Astrocyte (in vitro differentiated cells and primary cell): ENCODE measurements at regions not wholly inside any gene's neighbourhood (a gene's known extent, or its start where the extent isn't known, plus 50 kb on each side); places are given as distances from the start of the nearest gene placed in this dataset.
A peak's percentile ranks its signal among the peaks of the same experiment; 100 is the strongest.

ENCODE experiments used
- DNase-seq: peaks from one replicate; pipeline ENCODE4 v3.0.0-alpha.2; 2010; ENCODE audit warnings: low read depth
- FAIRE-seq: peaks from 2 replicates; lab custom pipeline; 2011; peaks lifted over from hg19 to GRCh38; lab: Jason Lieb, UNC
- H2AFZ ChIP-seq: 2 replicates; pipeline ENCODE4 v1.6.0; 2012; ENCODE audit warnings: low read depth, low read length, inconsistent platforms
- H3K27ac ChIP-seq: 2 replicates; pipeline ENCODE4 v1.5.1; 2011; ENCODE audit warnings: low read depth, low read length, inconsistent platforms
- H3K27me3 ChIP-seq: 2 replicates; pipeline ENCODE4 v1.6.0; 2011; ENCODE audit warnings: low read length, inconsistent platforms; ENCODE audit not compliant: insufficient read depth
- H3K36me3 ChIP-seq: 2 replicates; pipeline ENCODE4 v1.5.1; 2011; ENCODE audit warnings: low read length, inconsistent platforms; ENCODE audit not compliant: insufficient read depth
- H3K4me1 ChIP-seq: 2 replicates; pipeline ENCODE4 v1.5.1; 2011; ENCODE audit warnings: low read length, inconsistent platforms; ENCODE audit not compliant: insufficient read depth
- H3K4me2 ChIP-seq: 2 replicates; pipeline ENCODE4 v1.6.0; 2012; ENCODE audit warnings: low read length, inconsistent platforms
- H3K4me3 ChIP-seq: 2 replicates; pipeline ENCODE4 v1.5.1; 2011; ENCODE audit warnings: low read depth, mild to moderate bottlenecking, low read length, inconsistent platforms; ENCODE audit not compliant: insufficient read depth
- H3K79me2 ChIP-seq: 2 replicates; pipeline ENCODE4 v1.6.0; 2012; ENCODE audit warnings: mild to moderate bottlenecking, low read length, inconsistent platforms; ENCODE audit not compliant: insufficient read depth
- H3K9ac ChIP-seq: 2 replicates; pipeline ENCODE4 v1.6.0; 2012; ENCODE audit warnings: mild to moderate bottlenecking, low read length, inconsistent platforms
- H3K9me3 ChIP-seq: 2 replicates; pipeline ENCODE4 v1.5.1; 2012; ENCODE audit warnings: low read depth, mild to moderate bottlenecking, low read length, inconsistent platforms; ENCODE audit not compliant: insufficient read depth
- H4K20me1 ChIP-seq: 2 replicates; pipeline ENCODE4 v1.6.0; 2012; ENCODE audit warnings: low read length, inconsistent platforms; ENCODE audit not compliant: insufficient read depth
- H3K27ac Mint-ChIP-seq: one replicate; pipeline ENCODE4 v1.8.0; 2021; ENCODE audit warnings: mild to moderate bottlenecking, mixed read lengths; ENCODE audit not compliant: unreplicated experiment
- H3K27me3 Mint-ChIP-seq: one replicate; pipeline ENCODE4 v1.8.0; 2021; ENCODE audit warnings: low read depth, mixed read lengths; ENCODE audit not compliant: unreplicated experiment
- H3K36me3 Mint-ChIP-seq: one replicate; pipeline ENCODE4 v1.8.0; 2021; ENCODE audit warnings: low read depth, mixed read lengths; ENCODE audit not compliant: unreplicated experiment
- H3K4me1 Mint-ChIP-seq: one replicate; pipeline ENCODE4 v1.8.0; 2021; ENCODE audit warnings: low read depth, mixed read lengths; ENCODE audit not compliant: unreplicated experiment
- H3K4me3 Mint-ChIP-seq: one replicate; pipeline ENCODE4 v1.8.0; 2021; ENCODE audit warnings: mild to moderate bottlenecking, moderate library complexity, mixed read lengths; ENCODE audit not compliant: unreplicated experiment
- H3K9me3 Mint-ChIP-seq: one replicate; pipeline ENCODE4 v1.8.0; 2021; ENCODE audit warnings: mild to moderate bottlenecking, mixed read lengths; ENCODE audit not compliant: unreplicated experiment
- EZH2 ChIP-seq: IDR thresholded peaks from 2 replicates; pipeline ENCODE4 v1.6.1; 2012; ENCODE audit warnings: mild to moderate bottlenecking, low read length, inconsistent platforms; ENCODE audit not compliant: insufficient read depth
- TF ChIP-seq, protein P1 (sequence below): IDR thresholded peaks from 2 replicates; pipeline ENCODE4 v1.5.1; 2011; ENCODE audit warnings: low read depth, mild to moderate bottlenecking, inconsistent platforms, low read length, moderate library complexity; ENCODE audit not compliant: insufficient read depth

DNA sequence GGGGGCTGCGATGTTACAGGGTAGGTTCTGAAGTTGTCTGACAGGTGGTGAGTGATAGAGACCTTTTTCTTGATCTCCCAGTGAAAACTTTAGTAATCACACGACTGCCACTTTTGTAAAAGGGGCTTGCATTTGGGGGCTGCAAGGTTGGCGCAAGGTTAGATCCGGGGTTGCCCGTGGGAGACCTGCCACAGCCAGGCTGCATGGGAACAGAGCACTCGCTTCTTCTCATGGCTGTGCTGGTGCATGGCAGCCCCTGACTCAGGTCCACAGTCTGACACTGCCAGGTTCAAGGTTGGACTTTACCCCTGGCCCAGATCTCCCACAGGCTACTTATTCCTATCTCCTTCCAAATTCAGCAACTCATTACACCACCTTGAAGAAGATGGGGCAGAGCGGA, 1190.4 kb downstream of the UQCRFS1 start:
- Histone ChIP-seq H3K27me3 (no peaks in the 10 kb centered on the region), H3K79me2 (no peaks in the 10 kb centered on the region), H3K4me3 (no peak overlapping the region), H3K4me2 (peak overlapping the region; percentile 41), H3K4me1 (peaks cover 4% of the 10 kb centered on the region), H2AFZ (no peak overlapping the region), H4K20me1 (no peaks in the 10 kb centered on the region), H3K9me3 (no peaks in the 10 kb centered on the region), H3K36me3 (no peaks in the 10 kb centered on the region), H3K27ac (peak overlapping the region; percentile 55), H3K9ac (peak overlapping the region; percentile 59)
- H3K4me3 Mint-ChIP-seq = no peak overlapping the region
- H3K36me3 Mint-ChIP-seq = no peaks in the 10 kb centered on the region
- no peak for TF ChIP-seq EZH2
- TF ChIP-seq, protein P1, sequence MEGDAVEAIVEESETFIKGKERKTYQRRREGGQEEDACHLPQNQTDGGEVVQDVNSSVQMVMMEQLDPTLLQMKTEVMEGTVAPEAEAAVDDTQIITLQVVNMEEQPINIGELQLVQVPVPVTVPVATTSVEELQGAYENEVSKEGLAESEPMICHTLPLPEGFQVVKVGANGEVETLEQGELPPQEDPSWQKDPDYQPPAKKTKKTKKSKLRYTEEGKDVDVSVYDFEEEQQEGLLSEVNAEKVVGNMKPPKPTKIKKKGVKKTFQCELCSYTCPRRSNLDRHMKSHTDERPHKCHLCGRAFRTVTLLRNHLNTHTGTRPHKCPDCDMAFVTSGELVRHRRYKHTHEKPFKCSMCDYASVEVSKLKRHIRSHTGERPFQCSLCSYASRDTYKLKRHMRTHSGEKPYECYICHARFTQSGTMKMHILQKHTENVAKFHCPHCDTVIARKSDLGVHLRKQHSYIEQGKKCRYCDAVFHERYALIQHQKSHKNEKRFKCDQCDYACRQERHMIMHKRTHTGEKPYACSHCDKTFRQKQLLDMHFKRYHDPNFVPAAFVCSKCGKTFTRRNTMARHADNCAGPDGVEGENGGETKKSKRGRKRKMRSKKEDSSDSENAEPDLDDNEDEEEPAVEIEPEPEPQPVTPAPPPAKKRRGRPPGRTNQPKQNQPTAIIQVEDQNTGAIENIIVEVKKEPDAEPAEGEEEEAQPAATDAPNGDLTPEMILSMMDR = no peak
- peaks cover 17% of the 10 kb centered on the region for H3K27me3 Mint-ChIP-seq
- FAIRE-seq (no peak), DNase-seq (no peak)
- H3K4me1 Mint-ChIP-seq = peaks cover 15% of the 10 kb centered on the region
- H3K27ac Mint-ChIP-seq = peak overlapping the region; percentile 91
- H3K9me3 Mint-ChIP-seq = no peaks in the 10 kb centered on the region

DNA sequence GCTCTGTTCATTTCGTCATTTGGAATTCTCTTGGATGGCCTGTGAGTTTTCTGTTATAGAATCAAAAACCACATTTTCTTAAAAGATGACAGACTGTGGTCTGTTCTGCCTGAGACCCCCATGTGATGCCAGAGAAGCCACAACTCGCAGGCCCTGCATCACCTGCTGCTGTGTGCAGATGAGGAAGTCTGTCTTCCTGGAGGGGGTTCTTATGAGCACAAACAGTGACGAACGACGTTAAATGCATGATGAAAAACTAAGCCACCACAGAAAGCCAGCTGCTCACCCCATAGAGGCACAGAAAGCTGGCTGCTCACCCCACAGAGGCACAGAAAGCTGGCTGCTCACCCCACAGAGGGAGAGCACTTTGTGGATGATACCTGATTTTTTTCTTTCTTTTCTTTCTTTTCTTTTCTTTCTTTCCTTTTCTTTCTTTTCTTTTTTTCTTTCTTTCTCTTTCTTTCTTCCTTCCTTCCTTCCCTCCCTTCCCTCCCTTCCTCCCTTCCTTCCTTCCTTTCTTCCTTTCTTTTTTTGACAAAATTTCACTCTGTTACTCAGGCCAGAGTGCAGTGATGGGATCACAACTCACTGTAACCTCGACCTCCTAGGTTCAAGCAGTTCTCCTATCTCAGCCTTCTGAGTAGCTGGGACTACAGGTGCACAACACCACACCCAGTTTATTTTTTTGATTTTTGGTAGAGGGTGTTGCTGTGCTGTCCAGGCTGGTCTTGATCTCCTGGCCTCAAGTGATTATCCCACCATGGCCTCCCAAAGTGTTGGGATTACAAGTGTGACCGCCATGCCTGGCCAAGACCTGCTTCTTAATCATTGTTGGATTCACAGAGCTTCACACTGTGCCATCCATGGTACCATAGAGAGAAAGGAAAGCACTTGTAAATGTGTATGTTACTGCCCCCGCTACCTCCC, 1191.4 kb downstream of the UQCRFS1 start:
- Mint-ChIP-seq H3K27me3 (peaks cover 22% of the 10 kb centered on the region), H3K36me3 (no peaks in the 10 kb centered on the region), H3K27ac (peak overlapping the region; percentile 66), H3K9me3 (no peaks in the 10 kb centered on the region), H3K4me1 (peaks cover 11% of the 10 kb centered on the region), H3K4me3 (no peak overlapping the region)
- H3K9me3 ChIP-seq = no peaks in the 10 kb centered on the region
- DNase-seq = no peak
- TF ChIP-seq, protein P1 = no peak
- no peak for TF ChIP-seq EZH2
- H3K36me3 ChIP-seq = no peaks in the 10 kb centered on the region
- H4K20me1 ChIP-seq = no peaks in the 10 kb centered on the region
- no peak overlapping the region for H3K4me3 ChIP-seq
- peaks cover 4% of the 10 kb centered on the region for H3K4me1 ChIP-seq
- H3K27me3 ChIP-seq = no peaks in the 10 kb centered on the region
- H3K79me2 ChIP-seq = no peaks in the 10 kb centered on the region
- H2AFZ ChIP-seq = no peak overlapping the region
- H3K4me2 ChIP-seq = no peak overlapping the region
- H3K27ac ChIP-seq = no peak overlapping the region
- H3K9ac ChIP-seq = no peak overlapping the region
- no peak for FAIRE-seq
